Hypothalamus (tissue), 51 donors: ENCODE measurements at regions not wholly inside any gene's neighbourhood (a gene's known extent, or its start where the extent isn't known, plus 50 kb on each side); places are given as distances from the start of the nearest gene placed in this dataset.
"Not testable (repeated sequence)": the region's sequence is repeated elsewhere in the genome, so short reads cannot be mapped to it uniquely, and the experiment has no call there.

Experiments
- DNase-seq, 51 donors: peaks; one replicate each; lab custom pipeline; 2025; lab: John Stamatoyannopoulos, UW

DNA sequence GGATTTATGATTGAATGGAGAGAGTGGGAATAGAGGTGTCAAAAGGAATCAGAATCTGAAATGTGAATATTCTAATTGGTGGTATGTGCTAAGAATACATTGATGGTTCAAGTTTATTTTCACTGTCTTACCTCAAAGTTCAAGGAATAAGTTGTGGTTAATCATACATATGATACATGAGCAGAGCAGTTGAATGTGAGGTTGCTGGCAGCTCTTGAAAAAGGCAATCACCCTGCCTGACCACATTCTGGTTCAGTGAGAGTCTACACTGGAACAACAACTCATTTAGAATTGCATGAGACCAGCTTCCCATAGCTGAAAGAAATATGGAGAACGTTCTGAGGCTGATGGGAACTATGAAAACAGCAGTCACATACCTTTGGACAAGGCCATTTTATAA, 68.3 kb upstream of the ARHGAP29 start:
- DNase-seq, result no peak

DNA sequence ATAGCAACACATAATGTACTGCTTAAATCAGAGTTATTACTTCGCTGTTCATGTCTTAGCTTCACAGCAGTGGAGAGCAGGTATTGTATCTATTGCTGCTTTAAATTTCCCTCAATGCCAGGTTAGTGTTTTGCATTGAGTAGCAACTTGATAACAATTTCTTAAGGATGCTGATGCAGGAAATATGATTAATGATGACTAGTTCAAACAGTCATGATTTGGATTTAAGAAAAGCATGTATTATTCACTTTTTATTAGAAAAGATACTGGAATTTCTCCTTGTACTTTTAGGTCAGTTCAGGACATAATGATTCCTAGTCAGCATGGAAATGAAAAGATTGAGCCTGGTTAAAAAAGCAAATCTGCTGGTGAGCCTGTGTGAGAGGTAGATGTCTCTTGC, 67.2 kb upstream of the ARHGAP29 start:
- DNase-seq, result no peak

- DNase-seq, result no peak
Observed at GRCh38 chr1:94303005-94303404, 65.6 kb upstream of the ARHGAP29 start.

- no peak for DNase-seq
Observed at GRCh38 chr1:94302497-94302896, 65.1 kb upstream of the ARHGAP29 start.

- DNase-seq, result no peak
Observed at GRCh38 chr1:94301186-94301585, 63.8 kb upstream of the ARHGAP29 start.

DNA sequence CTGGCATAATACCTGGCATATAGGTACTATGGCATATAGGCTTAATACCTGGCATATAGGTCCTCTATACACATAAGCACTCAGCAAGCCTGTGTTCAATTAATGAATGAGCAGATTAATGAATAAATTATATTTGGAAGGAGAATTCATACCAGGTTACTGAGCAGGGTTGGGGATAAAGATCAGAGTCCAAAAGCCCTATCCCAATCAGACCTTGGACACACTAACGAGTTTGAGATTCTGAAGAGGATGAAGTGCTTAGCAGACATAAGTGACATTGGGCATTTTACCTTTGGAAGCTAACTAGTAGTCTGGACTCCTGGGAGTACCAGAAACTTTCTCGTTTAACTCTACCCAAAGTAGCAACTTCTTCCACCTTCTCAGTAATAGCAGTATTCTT, 63.3 kb upstream of the ARHGAP29 start:
- DNase-seq, result no peak

DNA sequence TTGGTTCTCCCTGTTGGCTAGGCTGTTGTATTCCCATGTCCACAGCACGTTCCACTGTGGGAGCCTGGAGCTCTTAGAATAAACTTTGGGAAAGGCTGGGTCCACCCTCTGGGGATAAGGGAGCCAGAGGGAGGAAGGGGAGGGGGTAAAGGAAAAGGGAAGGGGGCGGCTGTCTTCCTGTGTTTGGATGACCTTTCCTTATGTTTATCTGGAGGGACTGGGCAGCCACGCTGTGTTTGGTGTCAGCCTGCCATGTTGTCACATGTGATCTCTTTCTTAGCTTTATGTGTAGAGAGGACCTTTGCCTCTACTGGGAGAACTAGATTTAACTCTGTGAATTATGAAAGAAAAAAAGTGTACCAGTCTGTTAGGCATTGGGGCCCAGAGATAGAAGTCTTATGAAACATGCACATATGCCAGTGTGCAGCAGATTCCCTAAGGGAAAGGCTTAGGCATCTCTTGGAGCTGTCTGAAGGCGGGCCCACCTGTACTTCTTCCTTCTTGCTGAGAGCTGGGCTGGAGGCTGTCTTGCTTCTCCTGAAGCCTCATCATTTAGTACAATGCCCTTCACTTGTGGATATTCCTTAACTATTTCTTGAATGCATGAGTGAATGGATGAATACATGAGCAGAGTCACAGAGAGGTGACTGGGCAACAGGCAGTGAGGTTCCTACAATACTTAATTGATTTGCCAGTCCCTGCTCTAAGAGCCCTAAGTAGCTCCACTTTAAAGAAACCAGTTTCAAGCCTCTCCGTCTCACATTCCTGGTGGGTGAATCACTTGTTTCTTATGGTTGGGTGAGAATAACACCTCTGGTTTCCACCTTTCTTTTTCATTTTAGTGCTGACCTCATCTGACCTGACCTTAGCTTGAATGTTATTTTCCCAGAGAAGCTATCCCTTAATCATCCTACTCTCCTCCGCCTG, 62.5 kb upstream of the ARHGAP29 start:
- DNase-seq, result no peak

DNA sequence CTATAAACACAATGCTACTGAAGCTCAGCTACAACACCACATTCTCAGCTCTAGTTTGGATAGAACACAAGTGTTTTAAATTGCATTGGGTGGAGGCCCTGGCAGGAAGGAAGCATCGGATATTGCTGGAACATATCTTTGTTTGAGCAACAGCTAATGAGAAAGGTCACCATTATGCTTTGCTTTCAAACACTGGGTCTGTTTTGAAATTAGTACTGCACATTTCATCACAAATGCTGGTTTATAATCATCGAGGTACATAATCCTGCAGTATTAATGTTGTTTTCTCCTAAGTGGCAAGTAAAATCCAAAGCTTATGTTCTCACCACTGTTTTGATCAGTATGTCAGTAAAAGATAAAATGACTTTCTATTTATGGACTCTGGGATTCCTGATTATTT, 61.5 kb upstream of the ARHGAP29 start:
- no peak for DNase-seq

DNA sequence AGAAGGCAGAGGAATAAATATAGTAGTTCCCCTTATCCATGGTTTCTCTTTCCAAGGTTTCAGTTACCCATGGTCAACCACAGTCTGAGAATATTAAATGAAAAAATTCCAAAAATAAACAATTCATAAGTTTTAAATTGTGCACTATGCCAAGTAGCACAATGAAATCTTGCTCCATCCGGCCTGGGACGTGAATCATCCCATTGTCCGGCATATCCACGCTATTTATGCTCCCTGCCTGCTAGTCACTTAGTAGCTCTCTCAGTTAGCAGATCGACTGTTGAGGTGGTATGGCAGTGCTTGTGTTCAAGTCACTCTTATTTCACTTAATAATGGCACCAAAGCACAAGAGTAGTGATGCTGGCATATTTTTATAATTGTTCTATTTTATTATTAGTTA, 58.6 kb upstream of the ARHGAP29 start:
- DNase-seq, result peak in 1 of 51 donors; percentile 1

DNA sequence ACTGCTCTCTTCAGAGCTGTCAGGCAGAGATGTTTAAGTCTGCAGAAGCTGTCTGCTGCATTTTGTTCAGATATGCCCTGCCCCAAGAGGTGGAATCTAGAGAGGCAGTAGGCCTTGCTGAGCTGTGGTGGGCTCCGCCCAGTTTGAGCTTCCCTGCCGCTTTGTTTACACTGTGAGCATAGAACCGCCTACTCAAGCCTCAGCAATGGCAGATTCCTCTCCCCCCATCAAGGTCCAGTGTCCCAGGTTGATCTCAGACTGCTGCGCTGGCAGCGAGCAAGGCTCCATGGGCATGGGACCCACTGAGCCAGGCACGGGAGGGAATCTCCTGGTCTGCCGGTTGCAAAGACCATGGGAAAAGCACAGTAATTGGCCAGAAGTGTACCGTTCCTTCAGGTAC, 55.6 kb upstream of the ARHGAP29 start:
- not testable (repeated sequence) for DNase-seq

GRCh38 chr1:94289244-94289643, 51.9 kb upstream of the ARHGAP29 start:
- DNase-seq, result not testable (repeated sequence)
